OCI-LY1 (cell line): ENCODE measurements at regions not wholly inside any gene's neighbourhood (a gene's known extent, or its start where the extent isn't known, plus 50 kb on each side); places are given as distances from the start of the nearest gene placed in this dataset.

Source experiments
- H2AFZ ChIP-seq: fragments of 200-600 bp; sonication (generic), shearing (Covaris generic); 2 replicates; pipeline ENCODE4 v1.6.0; 2014; ENCODE audit warnings: antibody characterized with exemption, mild to moderate bottlenecking, low read length
- H3F3A ChIP-seq: fragments of 200-600 bp; sonication (generic), shearing (Covaris generic); 2 replicates; pipeline ENCODE4 v1.6.0; 2014; ENCODE audit warnings: mild to moderate bottlenecking, antibody characterized with exemption, low read length, moderate library complexity; ENCODE audit not compliant: insufficient read depth
- H3K27ac ChIP-seq: fragments of 200-600 bp; sonication (generic); 2 replicates; pipeline ENCODE4 v1.5.1; 2014; ENCODE audit warnings: low read length, mixed run types, mild to moderate bottlenecking, low read depth; ENCODE audit not compliant: poor library complexity, severe bottlenecking
- H3K27me3 ChIP-seq: fragments of 200-600 bp; sonication (generic); 2 replicates; pipeline ENCODE4 v1.6.0; 2014; ENCODE audit warnings: antibody characterized with exemption, mild to moderate bottlenecking, low read length, moderate library complexity; ENCODE audit not compliant: insufficient read depth
- H3K36me3 ChIP-seq: fragments of 200-600 bp; sonication (generic); 2 replicates; pipeline ENCODE4 v1.6.1; 2014; ENCODE audit warnings: mild to moderate bottlenecking, antibody characterized with exemption, low read length, moderate library complexity, mixed read lengths; ENCODE audit not compliant: insufficient read depth
- H3K4me1 ChIP-seq: fragments of 200-600 bp; sonication (generic); 2 replicates; pipeline ENCODE4 v1.5.1; 2014; ENCODE audit warnings: mild to moderate bottlenecking, low read length, moderate library complexity; ENCODE audit not compliant: insufficient read depth, severe bottlenecking
- H3K4me2 ChIP-seq: fragments of 200-600 bp; sonication (generic), shearing (Covaris generic); 2 replicates; pipeline ENCODE4 v1.6.1; 2014; ENCODE audit warnings: low read length
- H3K4me3 ChIP-seq: fragments of 200-600 bp; sonication (generic); 2 replicates; pipeline ENCODE4 v1.5.1; 2014; ENCODE audit warnings: low read length, low read depth, mild to moderate bottlenecking, mixed read lengths; ENCODE audit not compliant: poor library complexity, severe bottlenecking
- H3K79me2 ChIP-seq: fragments of 200-600 bp; shearing (Covaris generic); 2 replicates; pipeline ENCODE4 v1.6.1; 2016; ENCODE audit warnings: mixed run types, low read length, mixed read lengths; ENCODE audit not compliant: insufficient read depth
- H3K9ac ChIP-seq: fragments of 200-600 bp; sonication (generic), shearing (Covaris generic); 2 replicates; pipeline ENCODE4 v1.6.1; 2014; ENCODE audit warnings: mild to moderate bottlenecking, low read length, mixed read lengths
- H3K9me2 ChIP-seq: fragments of 200-600 bp; sonication (generic), shearing (Covaris generic); 2 replicates; pipeline ENCODE4 v1.6.1; 2014; ENCODE audit warnings: low read depth, mild to moderate bottlenecking, low read length, mixed read lengths
- H3K9me3 ChIP-seq: fragments of 200-600 bp; shearing (Covaris generic); 2 replicates; pipeline ENCODE4 v1.6.1; 2014; ENCODE audit warnings: low read length, mixed read lengths
- H4K20me1 ChIP-seq: fragments of 200-600 bp; sonication (generic), shearing (Covaris generic); 2 replicates; pipeline ENCODE4 v1.6.0; 2016; ENCODE audit warnings: mild to moderate bottlenecking, low read length; ENCODE audit not compliant: insufficient read depth
- CTCF ChIP-seq: fragments of 200-600 bp; sonication (generic), shearing (Covaris generic); IDR thresholded peaks from 2 replicates; pipeline ENCODE4 v1.5.1; 2017; ENCODE audit warnings: mild to moderate bottlenecking, antibody characterized with exemption, low read length, moderate library complexity, mixed read lengths
- EZH2 ChIP-seq: fragments of 200-600 bp; sonication (generic), shearing (Covaris generic); IDR thresholded peaks from 2 replicates; pipeline ENCODE4 v1.8.0; 2017; ENCODE audit warnings: borderline replicate concordance, mixed run types, mild to moderate bottlenecking, antibody characterized with exemption, low read length, moderate library complexity, mixed read lengths

GRCh38 chr2:128374711-128375413 is 56.2 kb upstream of the HS6ST1 start:
- Histone ChIP-seq H3K4me3 (no peak overlapping the region), H3K27me3 (no peaks in the 10 kb centered on the region), H2AFZ (no peak overlapping the region), H3K27ac (no peak overlapping the region), H3K79me2 (no peaks in the 10 kb centered on the region), H3K4me1 (no peaks in the 10 kb centered on the region), H3K4me2 (no peak overlapping the region), H3F3A (no peaks in the 10 kb centered on the region), H3K9ac (no peak overlapping the region), H3K36me3 (no peaks in the 10 kb centered on the region), H3K9me2 (no peaks in the 10 kb centered on the region), H3K9me3 (no peaks in the 10 kb centered on the region), H4K20me1 (no peaks in the 10 kb centered on the region)
- TF ChIP-seq CTCF (no peak), EZH2 (no peak)

GRCh38 chr2:128375454-128375853 is 56.8 kb upstream of the HS6ST1 start:
- Histone ChIP-seq H3K4me2 (no peak overlapping the region), H3K27me3 (no peaks in the 10 kb centered on the region), H3K9ac (no peak overlapping the region), H3K9me3 (no peaks in the 10 kb centered on the region), H3K9me2 (no peaks in the 10 kb centered on the region), H3K27ac (no peak overlapping the region), H3F3A (no peaks in the 10 kb centered on the region), H3K79me2 (no peaks in the 10 kb centered on the region), H2AFZ (no peak overlapping the region), H3K36me3 (no peaks in the 10 kb centered on the region), H3K4me1 (no peaks in the 10 kb centered on the region), H3K4me3 (no peak overlapping the region), H4K20me1 (no peaks in the 10 kb centered on the region)
- TF ChIP-seq EZH2: no peak
- TF ChIP-seq CTCF: no peak

GRCh38 chr2:128376241-128377041 is 57.8 kb upstream of the HS6ST1 start:
- H3K9me3 ChIP-seq: no peaks in the 10 kb centered on the region
- H4K20me1 ChIP-seq: no peaks in the 10 kb centered on the region
- no peak overlapping the region for H3K4me2 ChIP-seq
- H3K27ac ChIP-seq: no peak overlapping the region
- H3K4me3 ChIP-seq: no peak overlapping the region
- no peaks in the 10 kb centered on the region for H3K9me2 ChIP-seq
- TF ChIP-seq EZH2: no peak
- TF ChIP-seq CTCF: no peak
- H3K9ac ChIP-seq: no peak overlapping the region
- no peaks in the 10 kb centered on the region for H3K36me3 ChIP-seq
- H3K4me1 ChIP-seq: no peaks in the 10 kb centered on the region
- no peaks in the 10 kb centered on the region for H3K27me3 ChIP-seq
- no peak overlapping the region for H2AFZ ChIP-seq
- H3F3A ChIP-seq: no peaks in the 10 kb centered on the region
- no peaks in the 10 kb centered on the region for H3K79me2 ChIP-seq
